ENCODE measurements at regions not wholly inside any gene's neighbourhood (a gene's known extent, or its start where the extent isn't known, plus 50 kb on each side); places are given as distances from the start of the nearest gene placed in this dataset.
"Not testable (repeated sequence)": the region's sequence is repeated elsewhere in the genome, so short reads cannot be mapped to it uniquely, and the experiment has no call there.

DNA sequence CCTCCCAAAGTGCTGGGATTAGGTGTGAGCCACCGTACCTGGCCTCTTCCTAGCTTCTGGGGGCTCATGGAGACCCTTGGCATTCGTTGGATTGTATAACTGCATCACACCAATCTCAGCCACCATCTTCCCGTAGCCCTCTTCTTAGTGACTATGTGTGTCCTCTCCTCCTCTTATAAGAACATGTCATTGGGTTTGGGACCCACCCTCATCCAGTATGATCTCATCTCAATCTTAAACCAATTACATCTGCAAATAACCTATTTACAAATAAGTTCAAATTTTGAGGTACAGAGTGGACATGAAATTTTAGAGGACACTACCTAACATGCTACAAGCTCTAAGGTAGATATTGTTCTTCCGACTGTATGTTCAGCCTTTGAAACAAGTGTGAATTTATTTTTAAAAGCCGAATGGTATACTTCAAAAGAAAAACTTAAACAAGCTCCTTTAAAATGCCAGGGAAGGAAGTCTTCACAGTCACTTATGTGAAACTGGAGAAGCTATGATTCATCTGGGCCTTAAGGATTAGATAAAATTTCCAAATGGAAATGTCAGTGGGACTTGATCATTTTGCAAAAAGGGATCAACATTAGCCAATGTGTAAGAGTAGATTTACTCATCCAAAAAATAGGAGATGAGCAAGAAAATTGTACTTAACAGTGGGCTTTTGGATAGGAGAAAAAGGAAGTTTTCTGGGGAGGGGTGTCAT lies 225.7 kb downstream of the MEX3B start:
- H3K9me3 Mint-ChIP-seq = no peaks in the 10 kb centered on the region
- no peaks in the 10 kb centered on the region for H3K4me1 Mint-ChIP-seq (ENCODE audit: low read depth)
- H3K27me3 Mint-ChIP-seq = peaks cover 26% of the 10 kb centered on the region
- no peak overlapping the region for H3K4me3 Mint-ChIP-seq
- no peaks in the 10 kb centered on the region for H3K36me3 Mint-ChIP-seq
- POLR2A ChIA-PET = no interaction called here
- H3K27ac Mint-ChIP-seq = no peak overlapping the region
- intact Hi-C loops (cut with micrococcal nuclease) = no loop called here
- CTCF ChIA-PET = no interaction called here
- DNase-seq = no peak

DNA sequence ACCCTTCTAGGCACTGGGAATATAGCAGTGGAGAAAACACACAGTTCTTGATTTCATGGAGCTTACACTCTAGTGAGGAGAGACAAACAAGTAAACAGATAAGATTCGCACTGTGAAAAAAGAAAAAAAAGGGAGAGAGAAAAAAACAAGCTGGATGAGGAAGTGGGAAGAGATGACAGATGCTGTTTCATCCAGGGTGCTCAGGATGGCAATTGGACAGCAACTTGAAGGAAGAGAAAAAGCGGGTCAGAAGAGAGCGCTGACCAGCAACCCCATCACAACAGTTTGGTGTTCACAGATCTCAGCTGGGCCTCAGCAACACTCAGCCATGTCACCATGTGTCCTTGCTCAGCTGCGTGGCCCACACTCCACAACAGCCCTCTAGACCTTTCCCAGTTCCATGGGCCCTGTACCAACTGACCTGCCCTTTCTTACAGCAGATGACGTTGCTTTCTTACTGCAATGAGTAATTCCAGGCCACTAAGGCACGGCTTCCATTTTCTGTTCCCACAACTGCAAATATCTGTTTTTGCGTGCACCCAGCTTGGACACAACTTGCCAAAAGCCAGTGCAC lies 230.8 kb downstream of the MEX3B start:
- no peak overlapping the region for H3K4me3 Mint-ChIP-seq
- H3K27ac Mint-ChIP-seq = no peak overlapping the region
- intact Hi-C loops (cut with micrococcal nuclease) = no loop called here

DNA sequence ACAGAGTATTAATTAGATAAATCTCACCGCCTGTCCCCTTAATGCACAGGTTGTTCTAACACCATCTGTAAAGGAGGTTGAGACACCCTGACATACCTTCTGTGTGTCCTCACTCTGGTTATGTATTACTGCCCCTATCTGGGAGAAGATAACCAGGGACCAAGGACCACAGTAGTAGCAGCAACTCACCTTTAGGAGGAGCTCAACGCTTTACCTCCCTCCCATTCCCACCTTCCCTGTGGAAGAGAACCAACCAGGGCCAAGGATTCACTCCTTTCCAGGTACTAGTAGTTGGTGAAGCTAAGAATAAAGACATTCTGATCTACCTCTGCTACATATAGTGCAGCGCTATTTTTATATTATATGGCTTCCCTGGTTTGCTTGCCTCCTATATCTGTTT lies 232.6 kb downstream of the MEX3B start:
- DNase-seq = no peak

More for the DNA sequence above, 230.8 kb downstream of the MEX3B start:
- Mint-ChIP-seq H3K9me3 (no peaks in the 10 kb centered on the region), H3K4me1 (ENCODE audit: low read depth) (no peaks in the 10 kb centered on the region), H3K36me3 (no peaks in the 10 kb centered on the region), H3K27me3 (peaks cover 18% of the 10 kb centered on the region)
- DNase-seq = no peak
- CTCF ChIA-PET = no interaction called here
- POLR2A ChIA-PET = no interaction called here

DNA sequence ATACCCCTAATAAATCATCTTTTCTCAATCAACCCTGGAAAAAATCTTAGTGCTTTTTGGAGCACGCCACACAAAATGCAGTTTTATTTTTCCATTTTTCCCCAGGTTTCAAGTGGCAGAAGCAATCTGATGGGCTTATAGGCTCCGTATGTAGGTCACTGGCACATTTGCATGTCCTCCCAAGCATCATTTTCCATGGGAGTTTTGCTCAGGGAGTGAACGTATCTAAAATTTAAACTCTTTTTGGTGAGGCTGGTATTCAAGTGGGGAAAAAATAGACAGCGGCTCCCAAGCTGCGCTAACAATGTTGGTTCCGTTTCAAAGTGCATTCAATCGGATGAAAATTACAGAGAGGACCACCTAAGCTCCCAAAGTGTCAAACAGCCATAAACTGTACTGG lies 233.4 kb downstream of the MEX3B start:
- POLR2A ChIA-PET = no interaction called here

More for the DNA sequence above, 232.6 kb downstream of the MEX3B start:
- Mint-ChIP-seq H3K36me3 (no peaks in the 10 kb centered on the region), H3K4me3 (no peak overlapping the region), H3K27ac (no peak overlapping the region), H3K9me3 (no peaks in the 10 kb centered on the region), H3K4me1 (ENCODE audit: low read depth) (no peaks in the 10 kb centered on the region), H3K27me3 (peaks cover 10% of the 10 kb centered on the region)
- intact Hi-C loops (cut with micrococcal nuclease) = no loop called here
- ChIA-PET CTCF (no interaction called here), POLR2A (no interaction called here)

DNA sequence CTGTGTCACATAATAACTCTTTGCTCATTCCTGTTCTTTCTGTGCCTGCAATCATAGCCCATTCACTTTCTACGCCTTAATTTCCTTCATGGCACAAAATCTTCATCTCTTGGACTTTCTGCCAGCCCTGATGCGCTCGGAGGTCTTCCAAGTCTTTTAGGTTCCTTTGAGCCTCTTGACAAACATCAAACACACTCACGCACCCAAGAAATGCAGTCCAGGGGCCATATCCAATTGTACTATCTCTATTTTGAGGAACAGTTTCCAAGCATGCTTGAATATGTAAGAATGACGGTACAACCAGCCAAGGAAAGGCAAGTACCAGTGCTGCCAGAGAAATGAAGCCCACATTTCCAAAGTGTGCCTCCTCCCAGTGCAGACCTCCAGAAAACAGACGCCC lies 234.1 kb downstream of the MEX3B start:
- Mint-ChIP-seq H3K9me3 (no peaks in the 10 kb centered on the region), H3K27ac (no peak overlapping the region), H3K27me3 (peaks cover 2% of the 10 kb centered on the region), H3K4me1 (ENCODE audit: low read depth) (no peaks in the 10 kb centered on the region), H3K36me3 (no peaks in the 10 kb centered on the region), H3K4me3 (no peak overlapping the region)
- intact Hi-C loops (cut with micrococcal nuclease) = no loop called here
- no peak for DNase-seq
- ChIA-PET POLR2A (no interaction called here), CTCF (no interaction called here)

More for the DNA sequence above, 233.4 kb downstream of the MEX3B start:
- H3K4me1 Mint-ChIP-seq (ENCODE audit: low read depth) = no peaks in the 10 kb centered on the region
- peaks cover 6% of the 10 kb centered on the region for H3K27me3 Mint-ChIP-seq
- intact Hi-C loops (cut with micrococcal nuclease) = no loop called here
- H3K27ac Mint-ChIP-seq = no peak overlapping the region
- H3K36me3 Mint-ChIP-seq = no peaks in the 10 kb centered on the region
- no peak overlapping the region for H3K4me3 Mint-ChIP-seq
- no peaks in the 10 kb centered on the region for H3K9me3 Mint-ChIP-seq
- no peak for DNase-seq
- CTCF ChIA-PET = no interaction called here

DNA sequence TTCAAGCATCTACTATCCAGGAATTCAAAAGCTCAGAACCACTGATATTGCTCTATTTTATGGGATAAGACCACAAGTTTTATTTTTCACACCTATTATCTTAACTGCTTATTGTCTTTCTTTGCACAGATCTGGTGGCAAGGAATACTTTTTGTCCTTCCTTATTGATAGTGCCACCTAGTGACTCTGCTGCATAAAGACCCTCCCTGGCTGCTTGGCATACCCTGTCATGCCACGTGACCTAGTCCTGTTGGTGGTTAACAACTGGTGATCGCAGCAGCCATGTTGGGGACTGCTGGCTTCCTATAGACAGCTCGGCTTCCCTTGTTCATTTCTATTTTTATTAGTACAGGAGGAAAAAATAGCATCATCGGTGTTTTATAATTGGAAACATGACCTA lies 236.3 kb downstream of the MEX3B start:
- no peak for DNase-seq
- Mint-ChIP-seq H3K4me1 (ENCODE audit: low read depth) (no peaks in the 10 kb centered on the region), H3K4me3 (no peak overlapping the region), H3K27me3 (no peaks in the 10 kb centered on the region), H3K9me3 (no peaks in the 10 kb centered on the region), H3K36me3 (no peaks in the 10 kb centered on the region), H3K27ac (no peak overlapping the region)
- POLR2A ChIA-PET = no interaction called here
- CTCF ChIA-PET = no interaction called here
- intact Hi-C loops (cut with micrococcal nuclease) = no loop called here

DNA sequence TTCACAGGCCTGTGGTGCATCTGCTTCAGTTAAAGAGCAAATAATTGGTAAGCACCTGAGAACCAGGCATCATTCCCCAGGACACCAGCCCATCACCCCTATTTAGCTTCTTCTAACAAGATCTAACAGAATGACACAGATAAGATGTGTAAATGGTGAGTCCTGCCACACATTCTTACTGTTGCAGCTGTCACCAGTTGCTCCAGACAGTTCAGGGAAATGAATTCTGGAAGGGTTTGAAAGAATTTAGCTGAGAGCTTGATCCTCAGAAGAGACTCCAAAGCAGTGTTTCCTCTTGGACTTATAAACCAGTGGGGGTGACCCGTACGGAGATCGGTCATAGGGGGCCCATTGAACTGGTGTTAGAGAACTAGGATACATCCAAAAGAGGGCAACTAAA lies 238.0 kb downstream of the MEX3B start:
- H3K27me3 Mint-ChIP-seq = no peaks in the 10 kb centered on the region
- H3K27ac Mint-ChIP-seq = no peak overlapping the region
- no peaks in the 10 kb centered on the region for H3K36me3 Mint-ChIP-seq
- no peak for DNase-seq
- intact Hi-C loops (cut with micrococcal nuclease) = no loop called here
- no peaks in the 10 kb centered on the region for H3K4me1 Mint-ChIP-seq (ENCODE audit: low read depth)
- no peak overlapping the region for H3K4me3 Mint-ChIP-seq
- ChIA-PET CTCF (no interaction called here), POLR2A (no interaction called here)
- no peaks in the 10 kb centered on the region for H3K9me3 Mint-ChIP-seq

DNA sequence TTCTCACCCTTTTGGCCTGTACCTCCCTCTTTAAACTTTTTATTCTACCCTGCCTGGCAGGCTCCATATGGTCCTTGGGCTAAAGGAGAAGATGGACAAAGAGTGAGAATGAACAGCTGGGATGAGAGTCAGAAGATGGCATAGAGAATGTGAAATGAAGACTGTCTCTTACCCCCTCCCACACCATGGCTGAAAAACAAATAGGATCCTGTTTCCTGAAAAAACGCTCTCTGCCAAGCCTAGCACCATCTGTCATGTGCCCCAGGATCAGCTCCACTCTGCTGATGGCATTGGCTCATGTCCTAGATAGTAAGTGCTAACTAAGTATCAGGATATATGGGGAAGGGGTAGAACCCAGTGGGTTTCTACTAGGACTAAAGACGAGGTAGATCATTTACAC lies 238.6 kb downstream of the MEX3B start:
- ChIA-PET POLR2A (no interaction called here), CTCF (no interaction called here)
- H3K27ac Mint-ChIP-seq = no peak overlapping the region
- no peak overlapping the region for H3K4me3 Mint-ChIP-seq
- no peaks in the 10 kb centered on the region for H3K4me1 Mint-ChIP-seq (ENCODE audit: low read depth)
- no peak for DNase-seq
- H3K27me3 Mint-ChIP-seq = no peaks in the 10 kb centered on the region
- no peaks in the 10 kb centered on the region for H3K36me3 Mint-ChIP-seq
- H3K9me3 Mint-ChIP-seq = no peaks in the 10 kb centered on the region
- intact Hi-C loops (cut with micrococcal nuclease) = no loop called here

DNA sequence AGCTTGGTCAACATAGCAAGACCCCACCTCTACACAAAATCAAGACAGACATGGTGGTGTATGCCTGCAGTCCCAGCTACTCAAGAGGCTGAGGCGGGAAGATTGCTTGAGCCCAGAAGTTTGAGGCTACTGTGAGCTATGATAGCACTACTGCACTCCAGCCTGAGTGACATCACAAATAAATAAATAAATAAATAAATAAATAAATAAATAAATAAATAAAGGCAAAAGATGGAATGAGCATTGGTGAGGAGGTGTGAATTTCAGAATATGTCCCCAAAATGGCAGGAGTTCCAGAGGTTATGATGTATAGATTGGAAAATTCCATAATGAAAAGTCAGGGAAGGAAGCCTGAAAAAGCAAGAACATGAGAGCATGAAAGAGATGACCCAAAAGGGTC lies 249.9 kb downstream of the MEX3B start:
- no peaks in the 10 kb centered on the region for H3K36me3 Mint-ChIP-seq
- no peaks in the 10 kb centered on the region for H3K9me3 Mint-ChIP-seq
- H3K27me3 Mint-ChIP-seq = no peaks in the 10 kb centered on the region
- DNase-seq = no peak
- no peaks in the 10 kb centered on the region for H3K4me1 Mint-ChIP-seq (ENCODE audit: low read depth)
- intact Hi-C loops (cut with micrococcal nuclease) = no loop called here
- CTCF ChIA-PET = no interaction called here
- no peak overlapping the region for H3K27ac Mint-ChIP-seq
- no peak overlapping the region for H3K4me3 Mint-ChIP-seq
- POLR2A ChIA-PET = no interaction called here

DNA sequence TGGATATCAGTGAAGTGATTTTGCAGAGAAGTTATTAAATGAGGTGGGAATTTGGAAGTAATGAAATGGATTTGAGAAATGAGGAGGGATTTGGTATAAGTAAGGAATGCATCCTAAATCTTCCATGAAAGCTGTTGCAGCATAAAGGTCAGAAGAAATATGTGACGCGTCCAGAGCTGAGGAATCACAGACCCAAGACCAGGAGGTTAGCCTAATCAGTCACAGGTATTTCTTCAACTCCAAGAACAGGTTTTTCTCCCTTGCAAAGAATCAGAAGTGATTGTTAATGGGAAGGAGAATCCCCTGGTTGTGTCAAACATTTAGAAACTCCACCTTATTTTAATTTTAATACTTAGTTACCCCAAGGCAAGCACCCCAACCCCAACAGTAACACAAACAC lies 253.2 kb downstream of the MEX3B start:
- Mint-ChIP-seq H3K36me3 (no peaks in the 10 kb centered on the region), H3K4me3 (no peak overlapping the region), H3K4me1 (ENCODE audit: low read depth) (no peaks in the 10 kb centered on the region), H3K27me3 (peaks cover 5% of the 10 kb centered on the region), H3K27ac (no peak overlapping the region), H3K9me3 (no peaks in the 10 kb centered on the region)
- intact Hi-C loops (cut with micrococcal nuclease) = no loop called here
- ChIA-PET POLR2A (no interaction called here), CTCF (no interaction called here)
- DNase-seq = no peak

DNA sequence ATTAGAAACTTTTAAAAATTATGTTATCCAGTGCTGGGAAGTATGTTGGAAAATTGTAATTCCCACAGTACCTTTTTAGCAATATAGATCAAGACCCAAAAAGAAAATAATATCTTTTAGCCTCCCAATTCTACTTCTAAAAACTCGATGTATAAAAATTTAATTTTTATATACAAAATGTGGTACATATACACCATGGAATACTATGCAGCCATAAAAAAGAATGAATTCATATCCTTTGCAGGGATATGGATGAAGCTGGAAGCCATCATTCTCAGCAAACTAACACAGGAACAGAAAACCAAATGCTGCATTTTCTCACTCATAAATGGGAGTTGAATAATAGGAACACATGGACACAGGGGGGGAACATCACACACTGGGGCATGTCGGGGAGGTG lies 254.5 kb downstream of the MEX3B start:
- H3K4me1 Mint-ChIP-seq (ENCODE audit: low read depth); H3K9me3 Mint-ChIP-seq; POLR2A ChIA-PET; DNase-seq; H3K4me3 Mint-ChIP-seq; H3K27ac Mint-ChIP-seq; H3K36me3 Mint-ChIP-seq; CTCF ChIA-PET; H3K27me3 Mint-ChIP-seq; intact Hi-C loops (cut with micrococcal nuclease): not testable (repeated sequence)

DNA sequence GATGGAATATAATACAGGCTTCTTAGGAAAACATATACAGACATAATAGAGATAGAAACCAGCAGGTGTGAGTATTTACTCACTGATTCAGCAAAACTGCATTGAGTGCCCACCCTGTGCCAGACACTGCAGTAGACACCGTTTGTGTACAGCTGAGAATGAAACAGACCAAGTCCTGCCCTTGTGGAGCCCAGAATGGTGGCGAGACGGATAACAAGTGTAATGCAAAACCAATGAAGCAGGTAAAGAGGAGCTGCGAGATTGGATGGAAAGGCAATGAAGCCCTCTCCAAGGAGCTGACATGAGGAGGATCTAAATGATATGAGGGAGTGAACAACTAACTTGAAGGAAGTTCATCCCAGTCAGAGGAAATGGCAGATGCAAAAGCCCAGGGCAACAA lies 256.4 kb downstream of the MEX3B start:
- Mint-ChIP-seq H3K4me3 (no peak overlapping the region), H3K9me3 (no peaks in the 10 kb centered on the region), H3K27me3 (peaks cover 7% of the 10 kb centered on the region), H3K27ac (no peak overlapping the region), H3K36me3 (no peaks in the 10 kb centered on the region), H3K4me1 (ENCODE audit: low read depth) (no peaks in the 10 kb centered on the region)
- DNase-seq = no peak
- CTCF ChIA-PET = no interaction called here
- intact Hi-C loops (cut with micrococcal nuclease) = no loop called here
- POLR2A ChIA-PET = no interaction called here

DNA sequence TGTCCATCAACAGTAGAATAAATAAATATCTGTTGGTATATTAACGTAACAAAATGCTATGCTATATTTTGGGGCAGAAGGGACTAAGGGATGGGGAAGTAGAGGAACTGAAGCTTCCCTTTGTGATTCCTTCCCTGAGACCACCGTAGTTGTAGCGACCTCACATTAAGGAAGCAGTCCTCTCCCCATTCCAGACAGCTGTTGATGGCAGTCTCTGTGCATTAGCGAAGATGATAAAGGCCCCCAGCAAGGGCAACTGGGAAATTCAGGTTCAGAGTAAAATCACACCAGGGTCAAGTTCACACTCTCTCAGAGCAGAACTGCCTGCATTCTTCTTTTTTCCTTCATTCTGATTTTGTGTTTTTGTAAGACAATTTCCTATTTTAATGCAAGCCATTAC lies 259.0 kb downstream of the MEX3B start:
- no peak for DNase-seq
- Mint-ChIP-seq H3K9me3 (no peaks in the 10 kb centered on the region), H3K4me1 (ENCODE audit: low read depth) (no peaks in the 10 kb centered on the region), H3K27ac (no peak overlapping the region), H3K27me3 (peaks cover 9% of the 10 kb centered on the region), H3K4me3 (no peak overlapping the region), H3K36me3 (no peaks in the 10 kb centered on the region)
- POLR2A ChIA-PET = no interaction called here
- intact Hi-C loops (cut with micrococcal nuclease) = no loop called here
- CTCF ChIA-PET = no interaction called here
